UCSD-AML1 (cell line): ENCODE measurements at regions not wholly inside any gene's neighbourhood (a gene's known extent, or its start where the extent isn't known, plus 50 kb on each side); places are given as distances from the start of the nearest gene placed in this dataset.
"Not testable (repeated sequence)": the region's sequence is repeated elsewhere in the genome, so short reads cannot be mapped to it uniquely, and the experiment has no call there.

Experiments used
- DNase-seq: peaks from one replicate; lab custom pipeline; 2025; ENCODE audit not compliant: unreplicated experiment; lab: John Stamatoyannopoulos, UW

- DNase-seq = no peak
Observed at GRCh38 chr5:69000949-69001348, 92.9 kb upstream of the SLC30A5 start.

GRCh38 chr5:69001627-69002026, 92.2 kb upstream of the SLC30A5 start:
- no peak for DNase-seq

- no peak for DNase-seq
Observed at GRCh38 chr5:69004127-69004526, 89.7 kb upstream of the SLC30A5 start.

- no peak for DNase-seq
Observed at GRCh38 chr5:69004676-69005075, 89.1 kb upstream of the SLC30A5 start.

- no peak for DNase-seq
Observed at GRCh38 chr5:69006030-69006429, 87.8 kb upstream of the SLC30A5 start.

GRCh38 chr5:69007163-69007562, 86.7 kb upstream of the SLC30A5 start:
- no peak for DNase-seq

- peak; percentile 47 for DNase-seq
Observed at GRCh38 chr5:69007726-69008368, 86.0 kb upstream of the SLC30A5 start.

GRCh38 chr5:69010476-69010875, 83.3 kb upstream of the SLC30A5 start:
- no peak for DNase-seq

GRCh38 chr5:69011910-69012309, 81.9 kb upstream of the SLC30A5 start:
- DNase-seq = no peak

- no peak for DNase-seq
Observed at GRCh38 chr5:69013481-69013880, 80.3 kb upstream of the SLC30A5 start.

GRCh38 chr5:69014007-69014406, 79.8 kb upstream of the SLC30A5 start:
- not testable (repeated sequence) for DNase-seq

GRCh38 chr5:69019668-69020375, 74.0 kb upstream of the SLC30A5 start:
- DNase-seq = no peak

- DNase-seq = peak; percentile 17
Observed at GRCh38 chr5:69024241-69024651, 69.6 kb upstream of the SLC30A5 start.

GRCh38 chr5:69029292-69029691, 64.5 kb upstream of the SLC30A5 start:
- no peak for DNase-seq

GRCh38 chr5:69030358-69031062, 63.3 kb upstream of the SLC30A5 start:
- DNase-seq = no peak

- DNase-seq = peak; percentile 12
Observed at GRCh38 chr5:69032009-69032408, 61.8 kb upstream of the SLC30A5 start.

GRCh38 chr5:69033690-69034089, 60.1 kb upstream of the SLC30A5 start:
- DNase-seq = no peak

- no peak for DNase-seq
Observed at GRCh38 chr5:69034898-69035297, 58.9 kb upstream of the SLC30A5 start.

GRCh38 chr5:69035665-69036064, 58.1 kb upstream of the SLC30A5 start:
- no peak for DNase-seq

- no peak for DNase-seq
Observed at GRCh38 chr5:69038539-69038938, 55.3 kb upstream of the SLC30A5 start.

- DNase-seq = no peak
Observed at GRCh38 chr5:69039829-69040228, 54.0 kb upstream of the SLC30A5 start.

GRCh38 chr5:69042500-69042899, 51.3 kb upstream of the SLC30A5 start:
- DNase-seq = no peak
